ENCODE measurements at regions not wholly inside any gene's neighbourhood (a gene's known extent, or its start where the extent isn't known, plus 50 kb on each side); places are given as distances from the start of the nearest gene placed in this dataset.
"Not testable (repeated sequence)": the region's sequence is repeated elsewhere in the genome, so short reads cannot be mapped to it uniquely, and the experiment has no call there.

- TF ChIP-seq CTCF (IDR thresholded peaks at IDR 0.05; ENCODE audit: insufficient read depth, low read depth, low read length); EZH2 (IDR thresholded peaks at IDR 0.05; ENCODE audit: insufficient read depth, low read length): not testable (repeated sequence)
Measured at GRCh38 chr16:88274126-88274750, 108.5 kb upstream of the ZNF469 start.
